ENCODE measurements at regions not wholly inside any gene's neighbourhood (a gene's known extent, or its start where the extent isn't known, plus 50 kb on each side); places are given as distances from the start of the nearest gene placed in this dataset.

DNA sequence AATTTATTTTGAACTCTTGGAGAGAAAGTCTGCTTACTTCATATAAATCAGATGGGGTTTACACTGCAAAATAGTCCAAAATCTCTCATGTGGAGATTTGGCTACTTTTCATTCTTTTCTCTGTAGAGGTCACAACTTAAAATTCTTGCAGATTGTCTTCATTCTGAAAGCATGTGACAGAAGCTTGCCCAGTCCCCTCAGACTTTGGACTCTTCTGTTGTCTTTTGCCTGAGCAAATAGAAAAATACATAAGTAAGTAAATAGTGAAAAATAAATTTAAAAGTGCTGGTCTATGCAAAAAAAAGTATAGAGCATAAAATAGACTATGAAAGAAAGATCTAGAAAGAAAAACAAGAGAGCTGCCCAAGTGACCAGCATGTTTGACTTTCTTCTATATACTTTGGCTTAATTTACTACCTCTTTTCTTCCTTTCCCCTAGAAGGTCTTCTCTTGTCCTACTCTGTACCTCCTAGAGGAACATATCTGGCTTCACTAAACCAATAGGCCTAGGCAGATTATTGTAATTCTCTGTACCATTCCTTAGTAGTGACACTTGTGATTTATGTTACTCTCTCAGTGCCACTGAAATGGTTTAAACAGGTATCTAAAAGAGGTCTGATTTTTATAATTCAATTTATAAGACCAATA, 260.9 kb downstream of the TENT5A start:
- no peaks in the 10 kb centered on the region for H3K27me3 ChIP-seq (ENCODE audit: control insufficient read depth, insufficient read depth, low read length, poor library complexity, severe bottlenecking)
- H3K4me3 ChIP-seq (ENCODE audit: insufficient read depth, low read depth, low read length), result no peak overlapping the region
- H3K27ac ChIP-seq (ENCODE audit: insufficient read depth, low read depth, low read length, poor library complexity, severe bottlenecking), result no peak overlapping the region

DNA sequence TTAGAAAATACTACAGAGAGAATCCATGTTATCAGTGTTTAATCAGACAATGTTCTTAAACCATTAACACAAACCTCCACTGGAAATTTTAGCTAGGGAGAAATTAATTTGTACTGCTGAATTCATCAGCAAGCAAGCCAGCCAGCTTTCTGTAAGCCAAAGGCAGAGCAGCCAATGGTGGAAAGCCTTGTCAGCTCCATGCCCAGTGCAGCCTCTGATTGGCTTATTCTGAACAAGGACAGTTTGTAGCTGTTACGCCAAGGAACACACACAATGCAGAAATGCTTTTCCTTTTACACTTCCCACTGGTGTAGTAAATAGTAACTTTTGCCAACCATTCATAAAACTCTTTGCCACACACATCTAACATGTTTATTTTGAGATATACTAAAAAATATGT, 265.0 kb downstream of the TENT5A start:
- 78 to 79% methylated on average over 1 of the region's 1 CpG for WGBS, 2 experiments
- no peaks in the 10 kb centered on the region for H3K27me3 ChIP-seq (ENCODE audit: control insufficient read depth, insufficient read depth, low read length, poor library complexity, severe bottlenecking)
- H3K27ac ChIP-seq (ENCODE audit: insufficient read depth, low read depth, low read length, poor library complexity, severe bottlenecking), result no peak overlapping the region
- no peaks in the 10 kb centered on the region for H3K36me3 ChIP-seq (ENCODE audit: control insufficient read depth, insufficient read depth, low read length)
- no peaks in the 10 kb centered on the region for H3K4me1 ChIP-seq (ENCODE audit: control insufficient read depth, insufficient read depth, low read length)
- no peak overlapping the region for H3K4me3 ChIP-seq (ENCODE audit: insufficient read depth, low read depth, low read length)
- H3K9me3 ChIP-seq (ENCODE audit: control insufficient read depth, low read length), result no peaks in the 10 kb centered on the region

More for the DNA sequence above, 260.9 kb downstream of the TENT5A start:
- no peaks in the 10 kb centered on the region for H3K4me1 ChIP-seq (ENCODE audit: control insufficient read depth, insufficient read depth, low read length)
- H3K36me3 ChIP-seq (ENCODE audit: control insufficient read depth, insufficient read depth, low read length), result no peaks in the 10 kb centered on the region
- no peaks in the 10 kb centered on the region for H3K9me3 ChIP-seq (ENCODE audit: control insufficient read depth, low read length)

DNA sequence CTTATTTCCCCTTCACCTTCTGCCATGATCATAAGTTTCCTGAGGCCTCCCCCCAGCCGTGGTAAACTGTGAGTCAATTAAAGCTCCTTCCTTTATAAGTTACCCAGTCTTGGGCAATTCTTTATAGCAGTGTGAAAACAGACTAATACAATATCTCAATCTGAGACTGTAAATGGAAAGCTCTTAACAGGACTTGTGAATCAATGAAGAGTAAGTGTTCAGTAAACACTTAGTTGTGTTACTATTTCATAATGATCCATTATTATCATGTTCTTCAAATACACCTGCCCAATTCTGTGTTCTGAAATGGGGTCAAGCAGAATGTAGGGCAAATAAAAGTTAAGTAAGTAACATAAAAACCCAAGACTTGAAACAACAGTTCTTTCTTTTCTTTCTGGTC, 266.2 kb downstream of the TENT5A start:
- H3K4me3 ChIP-seq (ENCODE audit: insufficient read depth, low read depth, low read length), result no peak overlapping the region
- H3K4me1 ChIP-seq (ENCODE audit: control insufficient read depth, insufficient read depth, low read length), result no peaks in the 10 kb centered on the region
- H3K27ac ChIP-seq (ENCODE audit: insufficient read depth, low read depth, low read length, poor library complexity, severe bottlenecking), result no peak overlapping the region
- no peaks in the 10 kb centered on the region for H3K9me3 ChIP-seq (ENCODE audit: control insufficient read depth, low read length)
- 76 to 85% methylated on average over 1 of the region's 1 CpG for WGBS, 2 experiments
- no peaks in the 10 kb centered on the region for H3K27me3 ChIP-seq (ENCODE audit: control insufficient read depth, insufficient read depth, low read length, poor library complexity, severe bottlenecking)
- H3K36me3 ChIP-seq (ENCODE audit: control insufficient read depth, insufficient read depth, low read length), result no peaks in the 10 kb centered on the region

DNA sequence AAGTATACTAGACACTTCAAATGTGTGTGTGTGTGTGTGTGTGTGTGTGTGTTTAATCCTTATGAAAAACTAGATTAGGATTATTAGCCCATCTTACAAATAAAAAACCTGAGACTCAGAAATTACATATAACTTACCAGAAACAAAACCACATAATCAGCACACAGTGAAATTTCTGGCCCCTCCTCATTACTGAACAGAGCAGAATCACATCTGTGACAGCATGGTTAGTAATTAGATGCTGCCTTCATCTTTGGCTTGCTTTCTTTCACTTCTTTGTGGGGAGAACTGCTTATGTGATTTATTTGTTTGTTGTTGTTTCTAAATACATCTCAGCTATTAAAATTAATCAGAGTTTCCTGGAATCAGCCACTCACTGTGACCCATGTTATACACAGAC, 267.1 kb downstream of the TENT5A start:
- Histone ChIP-seq H3K36me3 (ENCODE audit: control insufficient read depth, insufficient read depth, low read length) (no peaks in the 10 kb centered on the region), H3K4me3 (ENCODE audit: insufficient read depth, low read depth, low read length) (no peak overlapping the region), H3K9me3 (ENCODE audit: control insufficient read depth, low read length) (no peaks in the 10 kb centered on the region), H3K27me3 (ENCODE audit: control insufficient read depth, insufficient read depth, low read length, poor library complexity, severe bottlenecking) (no peaks in the 10 kb centered on the region), H3K4me1 (ENCODE audit: control insufficient read depth, insufficient read depth, low read length) (no peaks in the 10 kb centered on the region), H3K27ac (ENCODE audit: insufficient read depth, low read depth, low read length, poor library complexity, severe bottlenecking) (no peak overlapping the region)

DNA sequence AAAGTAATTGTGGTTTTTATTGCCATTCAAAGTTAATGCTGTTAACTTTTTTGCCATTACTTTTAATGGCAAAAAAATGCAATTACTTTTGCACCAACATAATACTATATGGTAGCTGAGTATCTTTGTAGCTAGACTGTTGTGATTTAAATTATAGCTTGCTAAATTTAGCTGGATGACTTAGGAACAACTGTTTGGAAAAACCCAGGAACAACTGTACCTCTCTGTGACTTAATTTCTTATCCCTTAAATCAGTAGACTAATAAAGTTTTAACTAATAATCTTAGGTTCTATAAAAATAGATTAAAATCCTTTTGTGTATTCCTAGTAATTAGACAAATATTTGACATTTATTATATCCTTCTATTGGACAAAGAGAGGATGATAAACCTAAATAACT, 268.2 kb downstream of the TENT5A start:
- H3K27ac ChIP-seq (ENCODE audit: insufficient read depth, low read depth, low read length, poor library complexity, severe bottlenecking), result no peak overlapping the region
- H3K4me3 ChIP-seq (ENCODE audit: insufficient read depth, low read depth, low read length), result no peak overlapping the region
- no peaks in the 10 kb centered on the region for H3K4me1 ChIP-seq (ENCODE audit: control insufficient read depth, insufficient read depth, low read length)
- no peaks in the 10 kb centered on the region for H3K27me3 ChIP-seq (ENCODE audit: control insufficient read depth, insufficient read depth, low read length, poor library complexity, severe bottlenecking)
- H3K36me3 ChIP-seq (ENCODE audit: control insufficient read depth, insufficient read depth, low read length), result no peaks in the 10 kb centered on the region
- H3K9me3 ChIP-seq (ENCODE audit: control insufficient read depth, low read length), result no peaks in the 10 kb centered on the region

DNA sequence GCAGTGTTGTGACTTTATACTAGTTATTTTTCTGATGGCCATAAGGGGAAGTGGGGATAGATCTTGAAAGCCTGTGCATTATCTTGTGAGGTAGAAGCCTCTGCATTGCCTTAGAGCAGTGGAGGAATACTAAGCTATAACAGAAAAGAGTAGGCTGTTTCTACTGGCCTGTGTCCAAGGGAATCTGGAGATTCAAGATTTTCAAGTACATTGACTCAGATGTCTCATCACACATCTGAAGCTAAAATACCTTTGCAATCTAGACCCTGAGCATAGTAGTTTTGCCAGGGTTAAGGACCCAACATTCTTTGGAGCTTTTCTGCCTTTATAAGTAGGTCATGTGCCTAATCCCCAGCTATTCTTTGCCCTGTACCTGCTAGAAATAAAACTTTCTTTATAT, 272.3 kb downstream of the TENT5A start:
- Histone ChIP-seq H3K36me3 (ENCODE audit: control insufficient read depth, insufficient read depth, low read length) (no peaks in the 10 kb centered on the region), H3K27me3 (ENCODE audit: control insufficient read depth, insufficient read depth, low read length, poor library complexity, severe bottlenecking) (no peaks in the 10 kb centered on the region), H3K9me3 (ENCODE audit: control insufficient read depth, low read length) (no peaks in the 10 kb centered on the region), H3K4me3 (ENCODE audit: insufficient read depth, low read depth, low read length) (no peak overlapping the region), H3K4me1 (ENCODE audit: control insufficient read depth, insufficient read depth, low read length) (no peaks in the 10 kb centered on the region), H3K27ac (ENCODE audit: insufficient read depth, low read depth, low read length, poor library complexity, severe bottlenecking) (no peak overlapping the region)

DNA sequence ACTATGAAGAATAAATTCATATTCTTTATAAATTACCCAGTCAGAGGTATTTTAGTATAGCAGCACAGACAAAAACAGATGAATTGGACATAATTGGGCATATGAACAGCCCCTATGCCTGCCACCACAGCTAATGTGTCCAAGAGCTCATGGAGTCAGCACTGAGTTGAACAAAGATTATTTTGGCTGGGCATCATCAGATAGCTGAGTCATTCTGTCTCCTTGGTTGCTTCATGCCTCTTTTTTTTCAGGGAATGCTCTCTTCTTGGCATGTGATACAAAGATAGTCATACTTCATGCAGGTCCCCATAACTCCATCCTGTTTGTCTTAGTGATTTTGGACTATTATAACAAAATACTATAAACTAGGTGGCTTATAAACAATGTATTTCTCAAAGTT, 275.6 kb downstream of the TENT5A start:
- Histone ChIP-seq H3K4me3 (ENCODE audit: insufficient read depth, low read depth, low read length) (no peak overlapping the region), H3K36me3 (ENCODE audit: control insufficient read depth, insufficient read depth, low read length) (no peaks in the 10 kb centered on the region), H3K27ac (ENCODE audit: insufficient read depth, low read depth, low read length, poor library complexity, severe bottlenecking) (no peak overlapping the region), H3K27me3 (ENCODE audit: control insufficient read depth, insufficient read depth, low read length, poor library complexity, severe bottlenecking) (no peaks in the 10 kb centered on the region), H3K4me1 (ENCODE audit: control insufficient read depth, insufficient read depth, low read length) (no peaks in the 10 kb centered on the region), H3K9me3 (ENCODE audit: control insufficient read depth, low read length) (no peaks in the 10 kb centered on the region)

DNA sequence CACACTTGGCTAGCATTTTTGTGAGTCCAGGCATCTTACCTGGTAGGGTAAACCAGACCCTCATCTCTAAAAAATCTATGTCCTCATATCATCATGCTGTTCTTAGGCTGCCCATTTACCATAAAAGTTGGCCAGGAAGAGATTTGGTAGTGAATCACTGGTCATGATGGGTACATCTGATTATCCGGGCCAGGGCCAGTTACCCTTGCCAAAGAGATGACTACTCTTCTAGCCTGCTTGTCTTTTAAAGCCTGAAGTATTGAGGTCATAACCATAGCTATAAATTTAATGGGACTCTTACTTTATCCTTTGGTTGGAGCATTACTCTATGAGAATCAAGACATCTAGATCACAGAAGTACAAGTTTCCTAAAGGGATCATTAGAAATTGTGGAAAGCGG, 276.8 kb downstream of the TENT5A start:
- no peaks in the 10 kb centered on the region for H3K36me3 ChIP-seq (ENCODE audit: control insufficient read depth, insufficient read depth, low read length)
- H3K9me3 ChIP-seq (ENCODE audit: control insufficient read depth, low read length), result no peaks in the 10 kb centered on the region
- H3K4me3 ChIP-seq (ENCODE audit: insufficient read depth, low read depth, low read length), result no peak overlapping the region
- H3K4me1 ChIP-seq (ENCODE audit: control insufficient read depth, insufficient read depth, low read length), result no peaks in the 10 kb centered on the region
- no peaks in the 10 kb centered on the region for H3K27me3 ChIP-seq (ENCODE audit: control insufficient read depth, insufficient read depth, low read length, poor library complexity, severe bottlenecking)
- no peak overlapping the region for H3K27ac ChIP-seq (ENCODE audit: insufficient read depth, low read depth, low read length, poor library complexity, severe bottlenecking)
- WGBS, 2 experiments, result 76 to 98% methylated on average over 2 of the region's 2 CpGs

DNA sequence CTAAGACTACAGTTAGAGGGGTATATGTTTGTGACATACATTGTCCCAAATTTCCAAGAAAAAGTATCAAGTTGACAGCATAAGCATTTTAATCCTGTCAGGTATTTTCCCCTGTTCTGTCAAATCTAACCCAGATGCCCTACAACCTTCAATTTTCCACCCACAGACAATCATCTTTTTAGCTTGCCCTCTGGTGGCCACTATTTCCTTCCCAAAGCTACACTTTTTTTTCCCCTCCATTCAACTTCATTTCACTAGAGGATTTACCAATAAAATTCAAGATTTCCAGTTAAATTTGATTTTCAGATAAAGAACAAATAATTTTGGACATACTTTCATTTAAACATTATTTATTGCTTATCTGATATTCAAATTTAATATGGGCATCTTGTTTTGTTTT, 286.6 kb downstream of the TENT5A start:
- no peaks in the 10 kb centered on the region for H3K27me3 ChIP-seq (ENCODE audit: control insufficient read depth, insufficient read depth, low read length, poor library complexity, severe bottlenecking)
- no peak overlapping the region for H3K4me3 ChIP-seq (ENCODE audit: insufficient read depth, low read depth, low read length)
- H3K36me3 ChIP-seq (ENCODE audit: control insufficient read depth, insufficient read depth, low read length), result no peaks in the 10 kb centered on the region
- H3K27ac ChIP-seq (ENCODE audit: insufficient read depth, low read depth, low read length, poor library complexity, severe bottlenecking), result no peak overlapping the region
- no peaks in the 10 kb centered on the region for H3K9me3 ChIP-seq (ENCODE audit: control insufficient read depth, low read length)
- H3K4me1 ChIP-seq (ENCODE audit: control insufficient read depth, insufficient read depth, low read length), result no peaks in the 10 kb centered on the region

DNA sequence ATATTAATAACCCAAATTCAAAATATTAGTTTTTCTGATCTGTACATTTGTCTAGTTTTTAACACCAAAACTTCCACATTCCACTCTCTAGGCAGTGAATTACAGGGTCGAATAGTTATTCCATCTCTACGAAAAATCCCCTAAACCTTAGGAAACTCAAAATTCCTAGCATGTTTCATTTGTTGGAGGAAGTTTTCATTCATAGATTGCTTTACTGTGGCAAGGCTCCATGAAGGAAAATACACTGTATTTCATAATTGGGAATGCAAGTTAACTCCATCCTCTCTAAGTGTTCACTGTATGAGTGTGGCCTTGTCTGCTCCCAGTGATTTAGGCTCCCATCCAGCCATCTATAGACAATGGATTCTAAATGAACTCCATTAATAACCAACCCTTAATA, 296.1 kb downstream of the TENT5A start:
- WGBS, 2 experiments, result 93% methylated on average over 2 of the region's 2 CpGs; no CpG with 5 or more reads in 1 of the 2 experiments
- H3K27ac ChIP-seq (ENCODE audit: insufficient read depth, low read depth, low read length, poor library complexity, severe bottlenecking), result no peak overlapping the region
- H3K4me1 ChIP-seq (ENCODE audit: control insufficient read depth, insufficient read depth, low read length), result no peaks in the 10 kb centered on the region
- no peaks in the 10 kb centered on the region for H3K27me3 ChIP-seq (ENCODE audit: control insufficient read depth, insufficient read depth, low read length, poor library complexity, severe bottlenecking)
- H3K4me3 ChIP-seq (ENCODE audit: insufficient read depth, low read depth, low read length), result no peak overlapping the region
- H3K36me3 ChIP-seq (ENCODE audit: control insufficient read depth, insufficient read depth, low read length), result no peaks in the 10 kb centered on the region
- no peaks in the 10 kb centered on the region for H3K9me3 ChIP-seq (ENCODE audit: control insufficient read depth, low read length)

DNA sequence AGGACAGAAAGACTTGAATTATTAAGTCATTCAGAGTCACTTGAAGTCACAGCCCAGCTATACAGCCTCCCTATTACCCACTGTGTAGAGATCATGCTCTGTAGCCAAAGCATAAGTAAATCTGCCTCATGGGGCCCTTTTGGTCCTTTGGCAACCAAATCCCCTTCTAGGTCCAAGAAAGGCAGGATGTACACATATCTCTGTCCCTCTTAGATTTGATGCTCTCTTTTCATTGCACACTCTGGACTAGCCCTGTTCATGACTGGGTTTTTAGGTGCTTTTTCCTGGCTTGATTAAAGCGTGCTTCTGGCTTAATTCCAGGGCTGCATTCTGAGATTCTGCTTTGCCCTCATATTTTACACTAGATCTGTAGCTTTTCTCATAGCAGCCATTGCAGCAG, 296.8 kb downstream of the TENT5A start:
- H3K9me3 ChIP-seq (ENCODE audit: control insufficient read depth, low read length), result no peaks in the 10 kb centered on the region
- H3K27me3 ChIP-seq (ENCODE audit: control insufficient read depth, insufficient read depth, low read length, poor library complexity, severe bottlenecking), result no peaks in the 10 kb centered on the region
- H3K36me3 ChIP-seq (ENCODE audit: control insufficient read depth, insufficient read depth, low read length), result no peaks in the 10 kb centered on the region
- no peaks in the 10 kb centered on the region for H3K4me1 ChIP-seq (ENCODE audit: control insufficient read depth, insufficient read depth, low read length)
- WGBS, 2 experiments, result 87 to 93% methylated on average over 1 of the region's 1 CpG
- H3K27ac ChIP-seq (ENCODE audit: insufficient read depth, low read depth, low read length, poor library complexity, severe bottlenecking), result no peak overlapping the region
- no peak overlapping the region for H3K4me3 ChIP-seq (ENCODE audit: insufficient read depth, low read depth, low read length)
